Middle frontal gyrus (tissue), 1 donor: ENCODE measurements at regions not wholly inside any gene's neighbourhood (a gene's known extent, or its start where the extent isn't known, plus 50 kb on each side); places are given as distances from the start of the nearest gene placed in this dataset.

ENCODE experiments used
- DNase-seq: peaks from one replicate; pipeline ENCODE4 v3.0.0-alpha.2; 2015; ENCODE audit warnings: low spot score; ENCODE audit errors: extremely low spot score

DNA sequence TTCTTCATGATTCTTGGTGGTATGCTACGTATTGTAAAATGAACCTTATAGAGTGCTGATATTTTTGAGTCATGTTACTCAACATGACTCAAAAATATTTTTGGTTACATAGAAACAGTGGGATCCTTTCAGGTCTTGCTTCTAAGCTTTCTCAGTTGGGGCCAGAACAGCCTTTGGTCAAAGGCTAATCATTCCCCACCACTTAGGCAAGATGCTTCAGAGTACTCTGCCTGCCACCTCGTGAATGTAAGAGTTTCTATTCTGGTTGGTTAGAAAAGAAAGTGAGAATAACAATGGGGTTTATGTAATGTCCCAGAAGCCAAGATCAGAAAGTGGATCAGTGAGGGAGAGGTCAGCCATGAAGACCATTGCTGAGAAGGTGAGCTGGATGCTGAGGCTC, 327.8 kb downstream of the TCERG1L start:
- no peak for DNase-seq

DNA sequence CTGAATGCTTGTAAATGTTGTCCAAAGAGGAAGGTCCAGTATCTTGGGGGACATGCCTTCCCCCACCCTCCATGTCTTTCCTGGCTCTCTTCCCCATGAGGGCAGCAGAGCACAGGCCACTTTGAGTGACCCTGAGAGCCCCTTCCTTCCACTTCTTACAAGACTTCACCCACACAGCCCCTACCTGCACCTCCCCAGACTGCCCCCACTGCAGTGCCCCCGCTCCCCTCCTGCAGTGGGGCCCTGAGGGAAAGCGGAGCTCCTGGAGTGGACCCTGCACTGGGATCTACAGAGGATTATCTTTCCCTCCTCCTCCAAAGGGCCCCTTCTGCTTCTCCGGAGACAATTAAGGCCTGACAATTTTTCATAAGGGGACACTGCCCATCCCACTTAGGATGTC, 326.8 kb downstream of the TCERG1L start:
- DNase-seq: no peak

DNA sequence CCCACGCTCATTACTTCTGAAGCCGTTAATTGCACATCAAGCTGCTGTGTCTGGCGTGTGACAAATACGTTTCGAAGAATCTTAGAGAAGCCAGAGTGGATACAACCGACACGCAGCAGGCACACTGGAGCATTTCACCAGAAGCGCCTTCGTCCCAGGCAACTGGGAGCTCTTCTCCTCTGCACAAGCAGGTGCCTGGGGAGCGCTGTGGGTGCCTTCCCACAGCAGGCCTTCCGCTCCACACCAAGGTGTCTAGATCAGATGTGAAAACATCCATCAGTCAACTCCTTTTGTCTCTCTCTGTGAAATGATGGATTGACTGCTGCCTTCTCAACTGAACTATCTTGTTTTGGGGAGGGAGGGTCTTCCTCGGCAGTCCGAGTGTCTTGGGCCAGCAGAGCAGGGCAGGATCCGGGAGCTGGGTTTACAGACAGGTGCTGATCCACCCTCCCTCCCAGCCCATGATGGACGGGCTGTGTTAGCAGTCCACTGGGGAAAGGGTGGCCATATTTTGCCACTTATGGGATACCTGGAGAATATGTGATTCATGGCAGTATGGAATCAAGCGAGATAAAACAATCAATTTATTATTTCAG, 326.3 kb downstream of the TCERG1L start:
- no peak for DNase-seq

DNA sequence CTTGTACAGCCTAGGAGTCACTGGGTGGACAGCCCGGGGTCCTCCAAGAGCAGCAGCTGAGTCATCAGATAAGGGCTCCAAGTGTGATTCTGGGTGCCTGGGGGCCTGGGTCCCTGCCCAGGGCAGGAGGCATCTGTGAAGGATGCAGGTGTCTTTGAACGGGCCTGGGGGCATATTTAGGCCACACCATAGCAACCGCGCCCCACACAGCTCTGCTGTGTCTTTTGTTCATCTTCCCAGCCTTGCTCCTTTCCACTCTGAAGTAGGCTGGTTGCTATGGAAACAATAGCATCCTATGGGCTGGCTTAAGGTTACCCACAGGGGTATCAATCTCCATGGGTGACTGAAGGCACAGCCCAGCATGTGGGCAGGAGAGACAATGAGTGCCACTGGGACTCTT, 324.7 kb downstream of the TCERG1L start:
- no peak for DNase-seq

DNA sequence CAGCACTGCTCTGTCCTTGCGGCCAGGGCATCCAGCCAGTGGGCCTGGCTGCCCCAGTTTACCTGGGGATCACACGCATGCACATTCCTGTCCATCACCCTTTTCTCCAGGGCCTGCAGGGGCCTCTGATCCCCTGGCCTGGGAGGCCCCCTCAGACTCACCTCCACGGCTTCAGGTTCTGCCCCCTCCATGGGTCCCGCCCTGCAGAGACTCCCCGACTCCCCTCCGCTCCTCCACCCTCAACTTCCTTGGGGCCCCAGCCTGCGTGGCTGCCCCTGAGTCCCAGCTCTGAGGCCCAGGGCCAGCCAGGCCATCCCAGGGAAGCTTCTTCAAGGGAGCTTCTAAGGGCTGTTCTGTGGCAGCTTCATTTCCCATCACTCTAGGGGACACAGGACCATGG, 324.1 kb downstream of the TCERG1L start:
- DNase-seq: no peak

DNA sequence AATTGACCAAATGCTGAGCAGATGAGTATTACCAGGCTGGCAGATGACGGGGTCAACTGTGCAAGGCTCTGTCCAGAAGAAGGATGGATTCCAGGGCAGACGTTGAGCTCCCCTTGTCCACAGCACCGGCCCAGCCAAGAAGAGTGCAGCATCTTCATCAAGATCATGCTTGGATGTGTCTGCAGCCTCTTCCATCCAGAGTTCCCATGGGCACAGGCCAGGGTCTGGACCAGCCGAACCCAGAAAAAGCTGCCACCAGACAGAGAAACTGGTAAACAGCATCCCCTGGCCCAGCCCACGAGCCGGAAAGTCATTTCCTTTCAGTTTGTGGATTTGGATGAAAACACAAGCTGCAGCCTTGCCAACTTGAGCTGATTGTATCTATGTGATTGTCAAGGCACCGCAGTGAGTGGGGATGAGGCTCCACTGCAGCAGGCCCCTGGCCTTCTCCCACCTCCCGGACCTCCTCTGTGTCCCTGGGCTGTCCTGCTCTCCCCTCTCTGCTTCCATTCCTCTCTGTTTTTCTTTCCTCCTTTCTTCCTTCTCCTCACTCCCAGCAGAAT, 321.8 kb downstream of the TCERG1L start:
- no peak for DNase-seq

DNA sequence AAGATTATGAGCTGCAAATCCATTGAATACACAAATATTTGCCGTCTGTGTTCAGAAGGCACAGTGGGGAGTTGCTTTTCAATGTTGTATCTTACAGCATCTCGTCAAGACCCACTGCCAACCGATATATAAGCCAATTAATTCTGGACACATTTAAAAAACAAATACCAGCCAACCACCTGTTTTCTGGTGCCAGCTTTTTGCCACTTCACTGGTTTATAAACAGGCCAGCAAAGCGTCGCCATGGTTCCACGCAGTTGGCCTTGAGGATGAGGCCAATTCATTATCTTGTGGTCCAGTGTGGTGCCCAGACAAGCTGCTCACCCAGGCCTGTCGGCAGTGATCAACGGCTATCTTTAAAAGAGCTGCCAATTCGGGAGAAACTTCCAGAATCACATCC, 321.0 kb downstream of the TCERG1L start:
- no peak for DNase-seq

DNA sequence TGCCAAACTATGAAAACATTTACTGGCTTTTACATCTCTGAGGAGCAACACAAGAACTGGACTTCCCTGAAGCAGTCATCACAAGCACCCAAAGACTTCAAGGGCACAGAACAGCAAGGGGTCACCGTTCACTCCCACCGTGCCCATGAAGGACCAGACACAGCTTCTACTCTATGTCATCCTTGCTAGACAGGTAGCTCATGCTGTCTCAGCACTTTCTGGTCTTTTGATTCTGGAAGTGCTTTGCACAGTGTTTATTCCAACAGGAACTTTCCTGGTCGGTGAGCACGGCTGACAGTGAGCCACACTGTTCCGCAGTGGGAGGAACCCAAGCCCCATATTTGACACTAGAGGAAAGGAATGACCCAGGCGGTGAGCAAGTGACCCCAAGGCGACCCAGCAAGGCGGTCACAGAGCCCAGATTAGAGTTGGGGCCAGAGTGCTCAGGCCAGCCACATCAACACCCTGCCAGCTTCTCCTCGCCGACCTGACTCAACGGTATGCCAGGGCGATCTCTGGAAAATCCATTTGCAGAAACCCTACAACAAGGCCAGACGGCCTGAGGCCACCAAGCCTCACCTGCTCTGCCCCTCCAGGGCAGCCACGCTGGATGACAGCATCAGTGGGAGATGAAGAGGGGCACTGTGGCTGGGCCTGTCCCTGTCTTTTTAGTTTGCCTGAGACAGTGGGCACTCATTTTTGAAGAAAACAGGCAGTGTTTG, 318.6 kb downstream of the TCERG1L start:
- DNase-seq: no peak

DNA sequence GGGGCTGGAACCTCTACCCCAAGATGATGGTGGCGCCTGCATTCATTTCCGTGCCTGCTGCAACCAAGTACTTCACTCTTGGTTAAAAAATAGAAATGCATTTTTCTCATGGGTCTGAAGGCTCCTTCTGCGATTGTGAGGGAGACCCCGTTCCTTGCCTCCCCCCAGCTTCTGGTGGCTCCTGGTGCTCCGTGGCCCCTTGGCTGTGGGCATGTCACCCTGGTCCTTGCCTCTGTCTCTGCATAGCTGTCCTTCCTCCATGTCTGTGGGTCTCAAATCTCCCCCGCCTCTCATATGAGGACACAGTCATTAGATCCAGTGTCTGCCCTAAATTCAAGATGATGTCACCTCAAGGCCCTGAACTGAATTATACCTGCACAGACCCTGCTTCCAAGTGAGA, 317.9 kb downstream of the TCERG1L start:
- DNase-seq: no peak

DNA sequence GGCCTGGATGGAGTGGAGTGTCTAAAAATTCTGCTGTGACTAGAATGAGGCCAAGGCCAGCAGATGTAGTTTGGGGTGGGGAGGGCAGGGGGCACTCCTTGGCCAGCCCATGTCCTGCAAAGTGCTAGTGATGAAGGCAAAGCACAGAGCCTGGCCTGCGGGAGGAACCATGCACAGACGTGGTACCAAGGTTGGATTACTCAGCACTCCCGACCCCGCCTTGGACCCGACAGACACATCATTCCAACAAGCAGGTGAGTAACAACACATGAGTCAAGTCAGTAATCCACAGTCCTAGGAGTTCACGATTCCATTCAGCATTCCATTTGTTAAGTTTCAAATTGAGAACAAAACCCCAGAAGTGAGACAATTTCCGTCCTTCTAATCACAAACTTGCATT, 317.3 kb downstream of the TCERG1L start:
- no peak for DNase-seq

DNA sequence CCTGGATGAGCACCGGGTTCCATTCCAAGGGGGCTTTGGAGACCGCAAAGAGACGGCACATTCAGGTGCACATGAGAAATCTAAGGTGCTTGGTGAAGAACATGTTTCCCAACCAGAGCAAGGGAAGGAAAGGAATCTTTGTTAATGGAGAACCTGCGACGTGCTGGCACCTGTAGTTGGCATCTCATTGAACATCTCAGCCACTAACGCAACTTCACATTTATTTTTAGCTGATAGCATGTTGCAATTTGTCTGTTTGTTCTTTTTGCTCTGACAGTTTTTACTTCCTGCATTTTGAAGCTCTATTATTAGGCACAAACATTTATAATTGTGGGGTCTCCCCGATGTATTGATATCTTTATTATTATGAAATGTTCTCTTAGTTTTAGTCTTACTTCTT, 316.7 kb downstream of the TCERG1L start:
- no peak for DNase-seq

DNA sequence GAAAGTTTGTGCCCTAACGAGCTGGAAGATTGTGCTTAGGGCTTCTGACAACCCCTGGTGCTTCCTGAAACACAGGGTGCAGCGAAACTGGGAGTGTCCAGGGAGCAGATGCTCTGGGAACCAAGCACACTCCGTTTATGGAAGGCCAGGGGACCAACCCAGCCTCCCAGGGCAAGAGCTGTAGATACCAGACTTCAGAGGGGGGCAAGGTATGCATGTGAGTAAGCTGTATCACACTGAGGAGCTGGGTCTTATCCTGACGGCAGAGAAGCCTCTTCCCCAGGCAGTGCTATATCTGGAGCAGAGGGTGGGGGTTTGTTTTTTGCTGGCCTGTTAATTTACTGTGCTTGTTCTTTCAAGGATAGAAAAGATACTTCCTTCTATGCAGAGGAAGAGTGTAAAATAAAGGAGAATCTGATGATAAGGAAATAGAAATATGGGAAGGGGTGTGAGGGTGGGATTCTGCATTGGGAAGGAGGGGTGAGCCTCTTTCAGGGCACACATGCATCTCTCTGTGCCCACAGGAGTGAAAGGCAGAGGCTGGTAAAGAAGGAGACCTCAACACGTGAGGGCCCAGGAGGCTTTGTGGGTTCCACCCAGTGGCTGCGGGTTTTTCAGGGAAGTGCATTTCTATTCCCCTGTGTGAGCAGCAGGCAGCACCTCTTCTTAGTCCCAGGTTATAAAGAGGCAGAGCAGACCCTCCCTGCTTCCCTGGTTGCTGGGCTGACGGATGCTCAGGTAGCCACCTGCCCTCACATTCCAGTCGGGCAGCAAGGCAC, 314.1 kb downstream of the TCERG1L start:
- no peak for DNase-seq

DNA sequence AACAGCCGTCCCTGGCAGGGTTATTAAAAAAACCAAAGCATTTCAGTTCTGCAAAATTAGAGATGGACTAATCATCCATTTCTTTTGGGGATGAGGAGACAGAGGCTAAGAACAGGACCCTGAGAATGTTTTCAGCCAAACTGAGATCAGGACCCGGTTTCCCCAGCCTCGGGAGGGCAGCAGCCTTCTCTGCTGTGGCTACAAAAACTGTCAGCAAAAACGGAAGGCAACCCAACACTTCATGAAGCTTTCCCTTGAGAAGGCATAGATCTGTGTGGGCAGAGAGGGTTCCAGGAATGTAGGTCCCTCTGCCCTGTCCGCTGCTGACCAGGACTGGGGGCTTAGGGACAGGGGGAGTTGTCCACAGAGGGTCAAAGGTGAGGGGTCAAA, 313.5 kb downstream of the TCERG1L start:
- DNase-seq: no peak

DNA sequence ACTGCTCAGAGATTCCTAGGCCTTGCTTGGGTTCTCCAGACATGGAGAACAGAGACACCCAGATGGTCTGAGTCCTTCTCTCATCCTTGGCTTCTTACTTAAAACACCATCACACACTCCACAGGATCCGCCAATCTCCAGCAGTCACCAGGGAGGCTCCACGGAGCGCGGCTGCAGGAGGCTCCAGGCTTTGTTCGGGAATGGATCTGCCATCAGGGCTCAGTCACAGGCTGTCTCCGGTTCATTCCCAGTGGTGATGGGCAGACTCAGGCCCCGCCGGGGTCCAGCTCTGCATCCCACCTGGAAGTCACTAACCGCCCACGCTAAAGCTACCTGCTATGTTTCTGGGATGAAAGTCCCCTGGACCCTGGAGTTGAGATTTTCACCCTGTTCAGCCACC, 312.9 kb downstream of the TCERG1L start:
- no peak for DNase-seq

DNA sequence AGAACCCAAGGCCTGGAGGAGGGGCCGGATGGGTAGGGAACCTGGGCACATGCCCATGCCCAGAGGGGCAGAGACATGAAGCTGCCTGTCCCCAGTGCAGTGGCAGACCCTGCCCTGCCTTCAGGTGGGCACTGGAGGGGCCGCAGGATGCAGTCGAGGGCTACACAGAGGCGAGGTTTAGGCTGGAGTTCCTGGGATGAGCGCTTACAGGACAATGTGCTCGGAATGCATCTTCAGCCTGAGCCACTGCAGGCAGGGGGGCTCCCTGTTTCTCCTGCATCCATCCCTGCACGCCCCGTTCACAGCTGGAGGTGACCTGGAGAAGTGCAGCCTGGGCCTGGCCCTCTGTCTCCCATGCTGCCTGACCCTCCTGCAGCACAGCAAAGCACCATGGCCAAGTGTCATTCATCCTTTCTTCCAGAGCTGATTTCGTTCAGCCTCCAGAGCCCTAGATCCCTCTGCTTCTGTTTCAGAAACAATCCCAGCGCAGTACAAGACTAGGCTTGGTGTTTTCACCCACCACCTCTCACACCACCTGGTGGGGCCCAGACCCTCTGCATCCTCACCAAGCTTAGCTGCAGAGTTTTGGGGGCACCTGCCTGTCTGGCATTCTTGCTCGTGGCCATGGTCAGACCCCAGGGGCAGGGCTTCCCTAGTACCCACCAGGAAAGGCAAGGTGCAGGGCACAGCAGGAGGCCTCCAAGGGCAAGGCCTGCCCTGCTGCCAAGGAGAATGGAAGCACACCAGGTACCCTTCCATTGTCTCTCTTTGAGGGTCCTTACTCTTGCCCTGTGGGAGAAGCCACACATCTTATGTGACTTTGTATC, 311.9 kb downstream of the TCERG1L start:
- no peak for DNase-seq

DNA sequence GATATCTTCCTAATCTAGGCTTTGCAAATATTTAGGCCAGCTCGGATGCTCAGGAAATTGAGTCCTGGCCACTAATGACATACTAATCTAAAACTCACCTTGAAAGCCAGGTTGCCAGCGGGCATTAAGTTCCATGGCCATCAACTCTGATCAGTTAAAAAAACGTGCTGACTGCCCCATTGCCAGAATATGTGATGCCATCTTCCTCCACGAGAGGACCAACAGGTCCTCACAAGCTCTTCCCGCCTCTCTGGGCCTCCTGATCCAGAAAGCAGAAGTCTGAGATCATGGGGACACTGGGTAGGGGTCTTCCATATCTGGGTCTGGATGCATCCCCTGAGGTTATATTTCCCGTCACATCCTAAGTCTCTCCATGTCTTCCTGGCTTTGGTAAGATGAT, 311.3 kb downstream of the TCERG1L start:
- DNase-seq: no peak

DNA sequence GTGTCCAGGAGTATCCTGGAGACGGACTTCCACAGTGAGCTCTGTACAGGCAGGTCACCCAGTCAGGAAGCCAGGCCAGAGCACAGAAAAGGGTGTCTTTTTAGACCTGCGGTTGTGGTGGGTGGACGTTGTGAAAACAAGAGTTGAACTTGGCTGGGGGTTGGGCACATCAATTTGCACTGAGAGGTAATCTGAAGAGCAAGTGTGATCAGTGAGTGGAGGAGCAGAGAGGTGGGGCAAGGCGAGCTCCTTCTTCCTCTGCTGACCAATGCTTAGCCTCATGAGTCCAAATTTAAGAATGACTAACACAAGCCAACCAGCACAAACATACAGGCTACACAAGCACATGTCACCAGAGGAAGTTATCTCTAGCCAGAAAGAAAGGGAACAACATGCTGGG, 310.8 kb downstream of the TCERG1L start:
- no peak for DNase-seq

DNA sequence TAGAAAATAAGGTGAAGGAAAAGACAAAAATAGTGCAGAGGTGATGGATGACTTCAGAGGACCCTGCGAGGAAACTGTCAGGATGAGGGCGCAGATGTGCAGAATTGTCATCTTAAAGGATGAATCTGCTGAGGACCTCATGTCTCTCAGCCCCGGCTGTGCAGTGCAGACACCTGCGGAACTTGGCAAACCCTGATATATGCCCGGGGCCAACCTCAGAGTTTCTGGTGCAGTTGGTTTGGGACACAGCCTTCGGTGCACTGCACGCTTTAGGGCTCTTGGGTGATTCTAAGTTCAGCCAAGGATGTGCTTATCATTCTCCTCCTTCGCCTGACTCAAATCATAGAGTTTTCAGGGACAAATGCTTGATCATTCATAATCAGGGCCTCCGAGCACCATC, 310.1 kb downstream of the TCERG1L start:
- DNase-seq: no peak

DNA sequence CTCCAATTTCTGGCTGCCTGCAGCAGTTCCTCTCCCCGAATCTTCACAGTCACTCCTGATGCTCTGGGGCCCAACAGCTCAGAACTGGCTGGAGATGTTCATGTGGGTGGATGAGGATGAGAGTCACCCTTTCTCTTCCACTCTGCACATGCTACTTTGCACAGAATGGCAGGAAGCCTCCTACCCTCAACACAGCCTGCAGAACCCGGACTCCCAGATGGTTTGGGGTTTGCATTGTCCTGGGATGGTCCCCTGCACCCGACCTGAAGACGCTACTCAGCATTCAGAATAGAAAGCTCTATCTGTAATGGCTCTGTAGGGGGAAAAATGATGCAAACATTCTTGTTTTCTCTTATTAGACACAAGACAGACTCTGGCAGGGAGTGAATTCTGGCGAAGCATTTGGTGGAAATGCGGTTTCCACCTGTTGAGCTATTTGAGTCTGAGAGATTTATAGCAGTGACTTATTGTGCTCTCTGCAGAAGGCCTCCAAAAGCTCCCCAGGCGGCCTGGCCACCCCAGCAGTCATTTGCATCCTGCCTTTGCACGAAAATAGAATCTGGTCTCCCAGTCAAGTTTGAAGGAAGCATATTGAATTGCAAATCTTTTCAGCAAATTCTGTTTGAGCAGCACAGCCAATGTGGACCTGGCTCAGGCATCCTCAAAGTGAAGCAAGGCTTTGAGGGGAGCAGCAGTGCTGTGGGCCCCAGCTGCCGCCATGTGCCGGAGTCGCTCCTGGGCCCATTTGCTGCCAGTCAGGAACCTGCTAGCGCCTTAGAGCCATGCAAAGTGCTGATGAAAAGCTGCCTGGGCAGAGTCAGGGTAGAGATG, 309.3 kb downstream of the TCERG1L start:
- peak; percentile 22 for DNase-seq

DNA sequence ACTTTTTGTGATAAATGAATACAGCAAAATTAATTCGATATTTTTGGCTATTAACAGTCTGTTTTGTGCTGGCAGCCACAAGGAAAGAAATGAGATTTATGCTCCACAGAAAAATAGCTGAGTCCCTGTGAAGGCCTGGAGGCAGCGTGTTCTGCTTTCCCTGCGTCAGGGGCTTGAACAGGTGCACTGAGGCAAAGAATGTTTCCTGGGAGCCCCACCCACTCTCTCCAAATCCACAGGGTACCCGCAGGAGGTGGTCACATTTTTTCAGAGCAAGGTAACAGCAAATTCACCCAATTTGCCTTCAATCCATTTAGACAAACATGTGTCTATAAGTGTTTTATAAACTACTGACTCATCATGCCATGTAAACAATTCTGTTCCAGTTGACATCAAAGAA, 308.1 kb downstream of the TCERG1L start:
- no peak for DNase-seq

DNA sequence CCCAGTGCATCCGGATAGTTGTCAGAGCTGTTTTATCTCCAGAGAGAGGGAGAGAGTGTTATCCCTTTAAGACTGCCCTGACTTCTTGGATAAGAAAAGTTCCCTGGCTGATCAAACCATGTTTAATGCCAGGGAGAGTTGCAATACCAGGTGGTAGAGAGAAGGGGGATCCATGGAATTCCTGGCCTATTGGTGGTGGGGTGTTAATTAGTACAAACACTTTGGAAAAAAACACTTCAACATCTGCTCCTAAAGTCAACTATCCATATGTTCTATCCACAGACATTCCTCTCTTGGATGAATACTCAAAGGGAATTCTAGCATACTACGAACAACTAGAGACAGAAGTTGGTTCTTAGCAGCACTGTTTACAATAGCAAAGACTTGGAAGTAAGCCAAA, 307.2 kb downstream of the TCERG1L start:
- DNase-seq: no peak
